ENCODE measurements at regions not wholly inside any gene's neighbourhood (a gene's known extent, or its start where the extent isn't known, plus 50 kb on each side); places are given as distances from the start of the nearest gene placed in this dataset.

DNA sequence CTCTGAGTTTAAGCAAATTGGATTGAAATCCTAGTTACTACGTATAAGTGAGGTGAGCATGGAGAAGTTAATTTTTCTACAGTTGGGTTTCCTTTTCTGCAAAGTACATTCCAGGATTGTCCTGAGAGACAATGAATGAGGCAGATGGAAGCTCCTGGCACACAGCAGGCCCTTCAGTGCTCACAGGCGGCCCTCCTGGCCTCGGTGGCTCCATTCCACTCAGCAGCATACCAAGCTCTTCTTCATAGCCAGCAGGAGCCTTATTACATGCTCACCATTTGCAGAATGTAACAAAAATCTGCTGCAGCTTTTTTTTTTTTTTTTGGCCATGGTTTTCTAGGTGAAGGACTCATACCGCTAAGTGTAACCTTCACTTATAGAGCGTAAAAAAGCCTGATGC lies 113.2 kb upstream of the FAM9B start (continued):
- TF ChIP-seq EZH2 (IDR thresholded peaks at IDR 0.05; ENCODE audit: low read depth, unreplicated experiment), result no peak
- TF ChIP-seq, protein P1, sequence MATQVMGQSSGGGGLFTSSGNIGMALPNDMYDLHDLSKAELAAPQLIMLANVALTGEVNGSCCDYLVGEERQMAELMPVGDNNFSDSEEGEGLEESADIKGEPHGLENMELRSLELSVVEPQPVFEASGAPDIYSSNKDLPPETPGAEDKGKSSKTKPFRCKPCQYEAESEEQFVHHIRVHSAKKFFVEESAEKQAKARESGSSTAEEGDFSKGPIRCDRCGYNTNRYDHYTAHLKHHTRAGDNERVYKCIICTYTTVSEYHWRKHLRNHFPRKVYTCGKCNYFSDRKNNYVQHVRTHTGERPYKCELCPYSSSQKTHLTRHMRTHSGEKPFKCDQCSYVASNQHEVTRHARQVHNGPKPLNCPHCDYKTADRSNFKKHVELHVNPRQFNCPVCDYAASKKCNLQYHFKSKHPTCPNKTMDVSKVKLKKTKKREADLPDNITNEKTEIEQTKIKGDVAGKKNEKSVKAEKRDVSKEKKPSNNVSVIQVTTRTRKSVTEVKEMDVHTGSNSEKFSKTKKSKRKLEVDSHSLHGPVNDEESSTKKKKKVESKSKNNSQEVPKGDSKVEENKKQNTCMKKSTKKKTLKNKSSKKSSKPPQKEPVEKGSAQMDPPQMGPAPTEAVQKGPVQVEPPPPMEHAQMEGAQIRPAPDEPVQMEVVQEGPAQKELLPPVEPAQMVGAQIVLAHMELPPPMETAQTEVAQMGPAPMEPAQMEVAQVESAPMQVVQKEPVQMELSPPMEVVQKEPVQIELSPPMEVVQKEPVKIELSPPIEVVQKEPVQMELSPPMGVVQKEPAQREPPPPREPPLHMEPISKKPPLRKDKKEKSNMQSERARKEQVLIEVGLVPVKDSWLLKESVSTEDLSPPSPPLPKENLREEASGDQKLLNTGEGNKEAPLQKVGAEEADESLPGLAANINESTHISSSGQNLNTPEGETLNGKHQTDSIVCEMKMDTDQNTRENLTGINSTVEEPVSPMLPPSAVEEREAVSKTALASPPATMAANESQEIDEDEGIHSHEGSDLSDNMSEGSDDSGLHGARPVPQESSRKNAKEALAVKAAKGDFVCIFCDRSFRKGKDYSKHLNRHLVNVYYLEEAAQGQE (IDR thresholded peaks at IDR 0.05; ENCODE audit: unreplicated experiment), result no peak

- Mint-ChIP-seq H3K4me3 (0 out of 3 replicates have a peak overlapping the region, but pooled peaks have one; percentile 5), H3K9me3 (peaks cover 16% of the 10 kb centered on the region), H3K4me1 (peaks cover 55% of the 10 kb centered on the region), H3K27ac (peak overlapping the region; percentile 67), H3K36me3 (ENCODE audit: low read depth) (peaks cover 23% of the 10 kb centered on the region; the same call in 2 of the 3 replicates), H3K27me3 (ENCODE audit: insufficient read depth, low read depth, poor library complexity) (no peaks in the 10 kb centered on the region)
- Histone ChIP-seq H3K27me3 (ENCODE audit: insufficient read depth) (no peaks in the 10 kb centered on the region), H4K20me1 (replicated peaks; ENCODE audit: insufficient read depth) (no peaks in the 10 kb centered on the region), H3K79me2 (replicated peaks; ENCODE audit: insufficient read depth) (no peaks in the 10 kb centered on the region), H3K9me2 (ENCODE audit: insufficient read depth) (no peaks in the 10 kb centered on the region), H3K4me1 (ENCODE audit: insufficient read depth) (peaks cover 34% of the 10 kb centered on the region), H2AFZ (no peak overlapping the region), H3K36me3 (ENCODE audit: insufficient read depth) (no peaks in the 10 kb centered on the region), H3F3A (replicated peaks; ENCODE audit: low read depth) (no peaks in the 10 kb centered on the region), H3K27ac (ENCODE audit: low read depth) (peak overlapping the region; percentile 96), H3K4me3 (peak overlapping the region; percentile 41; the same call in 1 of the 2 replicates), H3K4me2 (peak overlapping the region; percentile 75)
- TF ChIP-seq, protein P1 (IDR thresholded peaks at IDR 0.05; ENCODE audit: unreplicated experiment), result no peak
- TF ChIP-seq POLR2AphosphoS5 (IDR thresholded peaks at IDR 0.05; ENCODE audit: low read depth), result no peak
- TF ChIP-seq, protein P2, sequence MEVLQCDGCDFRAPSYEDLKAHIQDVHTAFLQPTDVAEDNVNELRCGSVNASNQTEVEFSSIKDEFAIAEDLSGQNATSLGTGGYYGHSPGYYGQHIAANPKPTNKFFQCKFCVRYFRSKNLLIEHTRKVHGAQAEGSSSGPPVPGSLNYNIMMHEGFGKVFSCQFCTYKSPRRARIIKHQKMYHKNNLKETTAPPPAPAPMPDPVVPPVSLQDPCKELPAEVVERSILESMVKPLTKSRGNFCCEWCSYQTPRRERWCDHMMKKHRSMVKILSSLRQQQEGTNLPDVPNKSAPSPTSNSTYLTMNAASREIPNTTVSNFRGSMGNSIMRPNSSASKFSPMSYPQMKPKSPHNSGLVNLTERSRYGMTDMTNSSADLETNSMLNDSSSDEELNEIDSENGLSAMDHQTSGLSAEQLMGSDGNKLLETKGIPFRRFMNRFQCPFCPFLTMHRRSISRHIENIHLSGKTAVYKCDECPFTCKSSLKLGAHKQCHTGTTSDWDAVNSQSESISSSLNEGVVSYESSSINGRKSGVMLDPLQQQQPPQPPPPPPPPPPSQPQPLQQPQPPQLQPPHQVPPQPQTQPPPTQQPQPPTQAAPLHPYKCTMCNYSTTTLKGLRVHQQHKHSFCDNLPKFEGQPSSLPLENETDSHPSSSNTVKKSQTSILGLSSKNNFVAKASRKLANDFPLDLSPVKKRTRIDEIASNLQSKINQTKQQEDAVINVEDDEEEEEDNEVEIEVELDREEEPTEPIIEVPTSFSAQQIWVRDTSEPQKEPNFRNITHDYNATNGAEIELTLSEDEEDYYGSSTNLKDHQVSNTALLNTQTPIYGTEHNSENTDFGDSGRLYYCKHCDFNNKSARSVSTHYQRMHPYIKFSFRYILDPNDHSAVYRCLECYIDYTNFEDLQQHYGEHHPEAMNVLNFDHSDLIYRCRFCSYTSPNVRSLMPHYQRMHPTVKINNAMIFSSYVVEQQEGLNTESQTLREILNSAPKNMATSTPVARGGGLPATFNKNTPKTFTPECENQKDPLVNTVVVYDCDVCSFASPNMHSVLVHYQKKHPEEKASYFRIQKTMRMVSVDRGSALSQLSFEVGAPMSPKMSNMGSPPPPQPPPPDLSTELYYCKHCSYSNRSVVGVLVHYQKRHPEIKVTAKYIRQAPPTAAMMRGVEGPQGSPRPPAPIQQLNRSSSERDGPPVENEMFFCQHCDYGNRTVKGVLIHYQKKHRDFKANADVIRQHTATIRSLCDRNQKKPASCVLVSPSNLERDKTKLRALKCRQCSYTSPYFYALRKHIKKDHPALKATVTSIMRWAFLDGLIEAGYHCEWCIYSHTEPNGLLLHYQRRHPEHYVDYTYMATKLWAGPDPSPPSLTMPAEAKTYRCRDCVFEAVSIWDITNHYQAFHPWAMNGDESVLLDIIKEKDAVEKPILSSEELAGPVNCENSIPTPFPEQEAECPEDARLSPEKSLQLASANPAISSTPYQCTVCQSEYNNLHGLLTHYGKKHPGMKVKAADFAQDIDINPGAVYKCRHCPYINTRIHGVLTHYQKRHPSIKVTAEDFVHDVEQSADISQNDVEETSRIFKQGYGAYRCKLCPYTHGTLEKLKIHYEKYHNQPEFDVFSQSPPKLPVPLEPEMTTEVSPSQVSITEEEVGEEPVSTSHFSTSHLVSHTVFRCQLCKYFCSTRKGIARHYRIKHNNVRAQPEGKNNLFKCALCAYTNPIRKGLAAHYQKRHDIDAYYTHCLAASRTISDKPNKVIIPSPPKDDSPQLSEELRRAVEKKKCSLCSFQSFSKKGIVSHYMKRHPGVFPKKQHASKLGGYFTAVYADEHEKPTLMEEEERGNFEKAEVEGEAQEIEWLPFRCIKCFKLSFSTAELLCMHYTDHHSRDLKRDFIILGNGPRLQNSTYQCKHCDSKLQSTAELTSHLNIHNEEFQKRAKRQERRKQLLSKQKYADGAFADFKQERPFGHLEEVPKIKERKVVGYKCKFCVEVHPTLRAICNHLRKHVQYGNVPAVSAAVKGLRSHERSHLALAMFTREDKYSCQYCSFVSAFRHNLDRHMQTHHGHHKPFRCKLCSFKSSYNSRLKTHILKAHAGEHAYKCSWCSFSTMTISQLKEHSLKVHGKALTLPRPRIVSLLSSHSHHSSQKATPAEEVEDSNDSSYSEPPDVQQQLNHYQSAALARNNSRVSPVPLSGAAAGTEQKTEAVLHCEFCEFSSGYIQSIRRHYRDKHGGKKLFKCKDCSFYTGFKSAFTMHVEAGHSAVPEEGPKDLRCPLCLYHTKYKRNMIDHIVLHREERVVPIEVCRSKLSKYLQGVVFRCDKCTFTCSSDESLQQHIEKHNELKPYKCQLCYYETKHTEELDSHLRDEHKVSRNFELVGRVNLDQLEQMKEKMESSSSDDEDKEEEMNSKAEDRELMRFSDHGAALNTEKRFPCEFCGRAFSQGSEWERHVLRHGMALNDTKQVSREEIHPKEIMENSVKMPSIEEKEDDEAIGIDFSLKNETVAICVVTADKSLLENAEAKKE (CRISPR knock-in tag; IDR thresholded peaks at IDR 0.05), result no peak
- no peak for TF ChIP-seq EZH2 (IDR thresholded peaks at IDR 0.05; ENCODE audit: low read depth, unreplicated experiment)
- peak; percentile 83 for TF ChIP-seq ZNF331 (CRISPR knock-in tag; IDR thresholded peaks at IDR 0.05; ENCODE audit: low read depth)
- TF ChIP-seq STAT1 (IDR thresholded peaks at IDR 0.05; ENCODE audit: unreplicated experiment), result no peak
- no peak for TF ChIP-seq JUNB (IDR thresholded peaks at IDR 0.05; ENCODE audit: unreplicated experiment)
- no peak for TF ChIP-seq CREB1 (CRISPR knock-in tag; IDR thresholded peaks at IDR 0.05; ENCODE audit: low read depth)
- ATAC-seq (peak; percentile 89), DNase-seq (ENCODE audit: low spot score) (peak; percentile 74)
These were observed 113.8 kb upstream of the FAM9B start for GRCh38 chrX:9147726-9148125.

Measured in GM23338 (cell line).